Adipocyte (in vitro differentiated cells): ENCODE measurements at regions not wholly inside any gene's neighbourhood (a gene's known extent, or its start where the extent isn't known, plus 50 kb on each side); places are given as distances from the start of the nearest gene placed in this dataset.

Experiments
- DNase-seq: peaks from one replicate; pipeline ENCODE4 v3.0.0-alpha.2; 2015; ENCODE audit warnings: low read depth
- H3K27me3 ChIP-seq: replicated peaks from 2 replicates; pipeline ENCODE4 v1.7.0; 2013; ENCODE audit warnings: mild to moderate bottlenecking, low read length, moderate library complexity; ENCODE audit not compliant: control insufficient read depth, insufficient read depth
- H3K36me3 ChIP-seq: 2 replicates; pipeline ENCODE4 v1.7.0; 2013; ENCODE audit warnings: low read length, mild to moderate bottlenecking, moderate library complexity; ENCODE audit not compliant: control insufficient read depth, insufficient read depth, severe bottlenecking
- H3K4me1 ChIP-seq: 2 replicates; pipeline ENCODE4 v1.7.0; 2013; ENCODE audit warnings: mild to moderate bottlenecking, low read length, moderate library complexity; ENCODE audit not compliant: control insufficient read depth, insufficient read depth
- H3K4me3 ChIP-seq: 2 replicates; pipeline ENCODE4 v1.7.0; 2013; ENCODE audit warnings: mild to moderate bottlenecking, low read length, moderate library complexity
- H3K9ac ChIP-seq: 2 replicates; pipeline ENCODE4 v1.7.0; 2013; ENCODE audit warnings: mild to moderate bottlenecking, low read length, moderate library complexity
- H3K9me3 ChIP-seq: 2 replicates; pipeline ENCODE4 v1.7.0; 2013; ENCODE audit warnings: mild to moderate bottlenecking, low read length, moderate library complexity; ENCODE audit not compliant: control insufficient read depth

GRCh38 chr16:62135446-62135845 lies 99.2 kb upstream of the CDH8 start:
- Histone ChIP-seq H3K4me1 (no peaks in the 10 kb centered on the region), H3K9ac (no peak overlapping the region), H3K27me3 (no peaks in the 10 kb centered on the region), H3K36me3 (no peaks in the 10 kb centered on the region), H3K9me3 (peaks cover 6% of the 10 kb centered on the region), H3K4me3 (no peak overlapping the region)
- DNase-seq, result no peak

GRCh38 chr16:62130101-62130500 lies 93.9 kb upstream of the CDH8 start:
- Histone ChIP-seq H3K36me3 (no peaks in the 10 kb centered on the region), H3K4me3 (no peak overlapping the region), H3K9me3 (peaks cover 6% of the 10 kb centered on the region), H3K4me1 (no peaks in the 10 kb centered on the region), H3K27me3 (peaks cover 6% of the 10 kb centered on the region), H3K9ac (no peak overlapping the region)
- DNase-seq, result no peak

DNA sequence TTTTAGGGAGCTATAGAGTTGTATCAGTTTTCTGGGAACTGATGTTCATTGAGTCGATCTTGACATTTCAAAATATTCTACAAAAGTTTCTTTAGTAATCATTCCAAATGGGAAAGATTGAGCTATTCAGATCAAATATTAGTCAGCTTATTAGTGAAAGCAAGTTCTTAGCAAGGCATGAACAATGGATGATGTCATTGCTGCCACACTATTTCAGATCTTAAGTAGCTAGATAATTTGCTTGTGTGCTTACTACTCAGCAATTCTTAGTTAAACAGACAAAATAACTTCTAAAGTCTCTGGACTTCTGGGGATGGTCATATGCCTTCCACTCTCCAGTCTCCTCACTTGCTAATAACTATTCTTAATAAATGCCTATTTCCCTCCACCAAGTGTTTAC lies 69.0 kb upstream of the CDH8 start:
- H3K9me3 ChIP-seq, result no peaks in the 10 kb centered on the region
- H3K4me3 ChIP-seq, result no peak overlapping the region
- no peaks in the 10 kb centered on the region for H3K27me3 ChIP-seq
- H3K9ac ChIP-seq, result no peak overlapping the region
- DNase-seq, result no peak
- H3K4me1 ChIP-seq, result no peaks in the 10 kb centered on the region
- no peaks in the 10 kb centered on the region for H3K36me3 ChIP-seq

DNA sequence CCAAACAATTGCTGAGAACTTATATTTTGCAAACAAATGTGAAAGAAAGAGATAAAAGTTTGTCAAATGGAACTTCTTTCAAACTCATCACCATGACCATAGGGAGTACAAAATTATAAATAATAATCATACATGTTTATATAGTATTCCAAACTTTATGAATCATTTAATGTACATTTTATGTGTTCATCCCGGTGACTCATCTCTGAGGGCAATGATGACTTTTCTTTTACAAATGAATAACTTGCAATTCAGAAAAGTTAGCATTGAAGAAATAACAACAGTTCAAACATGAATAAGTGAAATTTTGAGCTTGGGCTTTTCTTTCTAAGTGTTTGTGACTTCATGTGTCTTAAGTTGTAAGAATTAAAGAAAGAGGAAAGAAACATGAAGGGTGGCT lies 66.3 kb upstream of the CDH8 start:
- Histone ChIP-seq H3K9me3 (no peaks in the 10 kb centered on the region), H3K27me3 (no peaks in the 10 kb centered on the region), H3K9ac (no peak overlapping the region), H3K36me3 (no peaks in the 10 kb centered on the region), H3K4me1 (no peaks in the 10 kb centered on the region), H3K4me3 (no peak overlapping the region)
- DNase-seq, result no peak

GRCh38 chr16:62100651-62101050 lies 64.4 kb upstream of the CDH8 start:
- no peak overlapping the region for H3K4me3 ChIP-seq
- no peaks in the 10 kb centered on the region for H3K36me3 ChIP-seq
- no peaks in the 10 kb centered on the region for H3K27me3 ChIP-seq
- no peaks in the 10 kb centered on the region for H3K9me3 ChIP-seq
- no peaks in the 10 kb centered on the region for H3K4me1 ChIP-seq
- DNase-seq, result no peak
- no peak overlapping the region for H3K9ac ChIP-seq

DNA sequence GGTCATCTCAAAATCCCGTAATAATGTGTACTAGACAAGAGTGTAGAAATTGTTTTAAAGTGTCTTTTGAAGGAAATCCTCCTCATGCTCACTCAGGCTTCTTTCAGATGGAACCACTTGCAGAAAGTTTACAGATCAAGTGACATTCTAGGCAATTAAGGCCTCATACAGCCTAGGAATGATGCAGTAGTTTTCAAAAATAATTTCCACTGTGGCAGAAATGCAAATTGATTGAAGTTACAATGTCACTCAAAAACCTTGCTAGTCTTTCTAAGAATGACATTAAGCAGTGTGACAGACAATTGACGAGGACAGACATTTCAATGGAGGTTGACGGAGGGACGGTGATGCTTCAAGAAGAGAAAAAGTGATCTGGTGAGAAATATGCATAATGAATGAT lies 53.5 kb upstream of the CDH8 start:
- Histone ChIP-seq H3K9me3 (no peaks in the 10 kb centered on the region), H3K36me3 (no peaks in the 10 kb centered on the region), H3K9ac (no peak overlapping the region), H3K4me3 (no peak overlapping the region), H3K4me1 (no peaks in the 10 kb centered on the region), H3K27me3 (no peaks in the 10 kb centered on the region)
- DNase-seq, result no peak

- Histone ChIP-seq H3K27me3 (no peaks in the 10 kb centered on the region), H3K9me3 (no peaks in the 10 kb centered on the region), H3K9ac (no peak overlapping the region), H3K4me3 (no peak overlapping the region), H3K36me3 (no peaks in the 10 kb centered on the region), H3K4me1 (no peaks in the 10 kb centered on the region)
- no peak for DNase-seq
Measured at GRCh38 chr16:62088731-62089410, 52.6 kb upstream of the CDH8 start.
